Right ventricle myocardium superior (tissue), 1 donor: ENCODE measurements at regions not wholly inside any gene's neighbourhood (a gene's known extent, or its start where the extent isn't known, plus 50 kb on each side); places are given as distances from the start of the nearest gene placed in this dataset.
A peak's percentile ranks its signal among the peaks of the same experiment; 100 is the strongest.

Experiments
- ATAC-seq: fragments of 200-7000 bp; cut with Tn5 transposase; one replicate; pipeline ENCODE4 v1.9.1; 2020; ENCODE audit warnings: mild to moderate bottlenecking; ENCODE audit not compliant: poor library complexity
- DNase-seq: peaks from one replicate; pipeline ENCODE4 v3.0.0-alpha.2; 2020
- intact Hi-C: fragments of 100-400 bp; cut with DNase I; formaldehyde crosslinking; loops from one replicate; pipeline ENCODE4 v1.11.2; 2022
- donor health status: DM: no; HTN: yes; CAD: no; lungs with severe emphysema.

GRCh38 chr15:31799319-31799714 is 231.0 kb upstream of the CHRNA7 start:
- DNase-seq, result no peak
- ATAC-seq, result no peak
- intact Hi-C loops, result no loop called here

DNA sequence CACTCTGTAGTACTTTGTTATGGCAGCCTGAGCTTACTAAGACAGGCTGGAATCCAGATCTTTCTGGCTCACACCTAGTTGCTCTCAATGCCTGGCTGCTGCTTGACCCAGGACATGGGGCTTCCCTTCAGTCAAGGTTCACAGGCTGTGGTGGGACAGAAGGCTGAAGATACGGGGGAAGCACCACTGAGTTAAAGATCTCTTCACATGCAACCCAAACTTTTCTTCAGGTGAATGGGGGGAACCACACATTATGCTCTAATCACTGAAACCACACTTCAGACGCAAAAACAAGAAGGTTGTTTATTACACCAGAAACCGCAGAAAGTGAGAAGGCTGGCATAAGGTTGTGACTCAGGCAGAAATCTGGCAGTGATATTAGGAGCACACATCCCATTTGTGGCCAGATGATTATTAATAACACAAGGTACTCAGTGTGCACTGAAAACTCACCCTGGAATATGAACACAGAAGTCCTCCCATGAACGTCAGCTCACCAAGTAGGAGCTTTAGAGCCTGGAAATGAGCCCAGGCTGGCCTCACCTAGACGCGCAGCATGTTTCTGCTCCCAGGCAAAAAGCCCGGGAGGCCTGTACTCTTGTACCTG is 230.5 kb upstream of the CHRNA7 start:
- intact Hi-C loops, result no loop called here
- ATAC-seq, result peak; percentile 88
- DNase-seq, result peak; percentile 53

- ATAC-seq, result peak; percentile 45
- DNase-seq, result peak; percentile 79
- intact Hi-C loops, result no loop called here
These were observed 229.2 kb upstream of the CHRNA7 start for GRCh38 chr15:31801152-31801551.

DNA sequence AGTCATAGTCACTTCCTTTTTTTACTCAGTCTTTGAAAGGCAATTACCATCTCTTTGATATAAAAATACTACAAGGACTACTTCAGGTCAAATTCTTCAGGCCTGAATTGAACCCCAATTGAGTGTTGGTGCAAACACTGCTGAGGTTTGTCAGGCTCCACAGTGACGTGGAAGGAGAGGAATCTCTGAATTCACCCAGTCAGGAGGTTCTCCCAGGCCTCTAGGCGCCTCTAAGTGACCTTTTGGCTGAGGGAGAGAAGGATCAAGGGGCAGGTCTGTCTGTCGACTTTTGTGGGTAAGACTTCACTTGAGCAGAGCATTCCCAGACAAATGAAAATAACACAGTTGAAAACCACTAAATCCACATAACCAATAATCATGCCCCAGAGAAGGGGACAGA is 227.6 kb upstream of the CHRNA7 start:
- DNase-seq, result no peak
- ATAC-seq, result no peak
- intact Hi-C loops, result no loop called here

DNA sequence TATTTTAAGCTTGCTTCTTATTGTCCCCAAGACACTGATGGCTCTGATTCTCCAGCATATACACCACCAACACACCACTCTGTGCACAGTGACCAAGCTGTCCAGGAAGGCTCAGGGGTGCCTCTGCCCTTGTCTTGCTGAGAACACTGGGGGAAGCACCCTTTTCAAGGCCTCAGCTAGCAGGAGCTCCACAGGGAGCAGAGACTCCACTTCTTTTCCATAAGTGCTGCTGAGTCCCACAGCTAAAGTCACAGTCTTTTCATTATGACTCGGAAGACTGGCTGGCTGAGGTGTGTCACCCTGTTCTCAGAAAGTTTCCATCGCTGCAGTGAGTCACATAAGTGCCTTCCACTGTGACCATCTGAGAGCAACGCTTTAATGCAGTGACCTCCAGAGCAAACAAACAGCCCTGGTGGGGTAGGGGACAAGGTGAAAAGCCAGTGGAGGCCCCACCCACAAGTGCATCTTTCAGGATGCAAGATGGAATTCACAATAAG is 226.9 kb upstream of the CHRNA7 start:
- intact Hi-C loops, result no loop called here
- ATAC-seq, result no peak
- no peak for DNase-seq

DNA sequence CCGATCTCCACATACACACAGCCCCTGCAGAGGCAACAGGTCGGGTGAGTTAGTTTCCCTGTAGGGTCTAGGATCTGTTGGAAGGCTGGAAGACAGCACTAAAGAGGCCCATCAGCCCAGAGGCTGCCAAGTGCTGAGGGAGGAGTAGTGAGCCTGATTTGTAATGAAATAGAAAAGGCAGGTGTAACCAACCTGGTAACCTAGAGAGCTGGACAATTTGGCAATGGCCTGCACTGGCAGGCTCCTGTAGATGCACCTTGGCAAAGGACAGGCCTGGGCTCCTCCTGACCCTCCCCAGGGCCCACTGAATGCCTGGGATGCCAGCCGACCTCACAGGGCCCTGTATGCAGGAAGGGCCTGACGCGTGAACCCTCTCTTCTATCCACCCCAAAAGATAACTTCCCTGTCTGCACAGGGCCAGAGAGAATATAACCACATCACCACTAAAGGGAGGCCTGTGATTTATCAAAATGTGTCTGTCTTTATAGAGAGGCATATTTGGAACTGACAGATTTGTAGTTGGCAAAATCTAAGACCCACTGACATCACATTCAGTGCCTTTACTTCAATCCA is 225.1 kb upstream of the CHRNA7 start:
- no peak for DNase-seq
- peak; percentile 30 for ATAC-seq
- intact Hi-C loops, result no loop called here

- intact Hi-C loops, result no loop called here
- no peak for ATAC-seq
- no peak for DNase-seq
These were observed 224.2 kb upstream of the CHRNA7 start for GRCh38 chr15:31806106-31806505.

DNA sequence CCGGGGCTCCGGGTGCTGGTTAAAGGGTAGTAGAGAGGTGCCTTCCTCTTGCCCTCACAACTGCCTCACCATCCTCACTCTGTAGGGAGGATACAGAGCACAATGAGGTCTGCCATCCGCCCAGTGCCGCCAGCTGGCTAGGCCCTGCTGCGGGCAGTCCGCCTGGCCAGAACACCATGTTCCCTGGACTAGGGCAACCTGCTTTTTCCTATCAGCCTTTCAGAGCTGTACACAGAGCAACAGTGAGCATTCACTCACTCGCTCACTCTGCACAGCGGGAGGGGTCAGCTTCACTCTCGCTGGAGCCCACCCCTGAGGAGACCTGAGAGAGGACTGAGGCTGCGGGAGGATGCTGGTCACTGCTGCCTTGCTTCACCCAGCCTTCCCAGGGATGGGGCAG is 218.7 kb upstream of the CHRNA7 start:
- ATAC-seq (peak; percentile 80), DNase-seq (no peak)
- intact Hi-C loops, result no loop called here

DNA sequence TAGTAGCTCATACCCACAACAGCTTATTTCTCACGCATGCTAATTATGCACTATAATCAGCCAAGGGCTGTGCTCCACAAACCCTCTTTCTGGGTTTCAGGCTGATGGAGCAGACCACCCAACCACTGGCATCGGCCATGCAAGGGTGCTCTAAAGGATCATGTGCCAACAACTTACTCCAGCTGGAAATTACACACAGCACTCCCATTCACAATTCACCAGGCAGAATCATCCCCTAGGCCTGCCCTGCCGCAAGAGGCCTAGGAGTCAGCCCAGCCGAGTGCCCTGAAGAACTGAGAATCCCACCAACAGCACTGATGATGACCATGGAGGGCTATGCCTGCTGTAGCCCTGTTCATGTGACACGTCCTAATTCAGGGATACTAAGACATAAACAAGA is 216.2 kb upstream of the CHRNA7 start:
- ATAC-seq (no peak), DNase-seq (no peak)
- intact Hi-C loops, result no loop called here

DNA sequence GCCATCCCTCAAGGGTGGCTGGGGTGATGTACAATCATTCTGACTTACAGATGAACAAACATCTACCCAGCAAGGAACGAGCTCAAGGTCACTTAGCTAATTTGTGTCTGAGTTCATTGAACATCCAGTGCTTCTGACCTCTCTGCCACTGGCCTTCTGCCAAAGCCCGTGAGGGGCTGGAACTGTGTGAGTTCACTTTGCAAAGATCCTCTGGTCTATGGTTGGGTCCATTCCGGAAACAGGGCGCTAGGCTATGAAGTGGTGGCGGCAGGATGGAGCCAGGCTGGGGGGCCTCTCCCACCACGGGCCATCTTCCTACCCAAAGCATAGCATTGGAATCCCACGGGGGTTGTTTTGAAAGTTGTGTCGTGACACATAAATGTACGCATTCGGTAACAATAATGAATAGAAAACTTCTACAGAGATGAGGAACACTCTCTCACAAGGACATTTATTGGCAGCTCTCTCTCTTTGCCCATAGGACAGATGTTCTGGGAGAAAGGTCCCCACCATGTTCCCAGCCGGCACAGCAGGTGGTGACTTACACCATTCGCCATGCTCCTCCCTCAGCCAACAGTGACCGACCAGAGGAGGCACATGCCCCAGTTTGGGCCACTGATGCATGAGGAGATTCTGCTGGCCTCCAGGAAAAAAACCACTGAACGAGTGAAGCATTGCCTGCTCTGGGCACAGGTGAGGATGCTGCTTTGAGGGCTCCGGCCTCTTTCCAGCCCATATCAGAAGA is 214.7 kb upstream of the CHRNA7 start:
- no peak for ATAC-seq

GRCh38 chr15:31822463-31822862 is 207.9 kb upstream of the CHRNA7 start:
- DNase-seq (no peak), ATAC-seq (peak; percentile 65)
- intact Hi-C loops, result no loop called here

More for the DNA sequence above, 214.7 kb upstream of the CHRNA7 start:
- intact Hi-C loops, result no loop called here
- DNase-seq, result no peak

- DNase-seq, result no peak
- intact Hi-C loops, result no loop called here
- ATAC-seq, result no peak
These were observed 206.3 kb upstream of the CHRNA7 start for GRCh38 chr15:31824024-31824423.

DNA sequence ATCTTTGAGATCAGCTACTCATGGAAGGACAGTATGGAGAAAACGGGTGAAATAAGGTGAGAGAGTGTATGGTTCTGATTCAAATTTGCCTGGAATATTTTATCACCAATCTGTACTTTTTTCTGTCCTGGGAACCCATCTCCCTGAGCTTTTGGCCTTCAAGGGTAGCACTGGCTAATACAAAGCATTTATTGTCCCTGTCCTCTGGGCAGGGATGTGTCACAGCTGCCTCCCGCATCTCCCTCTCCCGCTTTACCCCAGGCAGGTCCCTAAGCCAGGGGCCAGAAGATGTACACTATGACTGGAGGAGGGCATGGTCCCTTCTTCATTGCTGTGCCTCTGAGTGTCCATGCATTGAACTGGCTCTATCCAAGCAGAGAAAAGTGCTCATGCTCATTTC is 201.7 kb upstream of the CHRNA7 start:
- intact Hi-C loops, result no loop called here
- no peak for DNase-seq

GRCh38 chr15:31830591-31830990 is 199.7 kb upstream of the CHRNA7 start:
- no peak for DNase-seq
- ATAC-seq, result no peak
- intact Hi-C loops, result no loop called here

More for the DNA sequence above, 201.7 kb upstream of the CHRNA7 start:
- no peak for ATAC-seq

- ATAC-seq, result peak; percentile 94
- peak; percentile 53 for DNase-seq
- intact Hi-C loops, result no loop called here
These were observed 198.7 kb upstream of the CHRNA7 start for GRCh38 chr15:31831596-31831995.

- ATAC-seq (no peak), DNase-seq (no peak)
- intact Hi-C loops, result no loop called here
These were observed 195.7 kb upstream of the CHRNA7 start for GRCh38 chr15:31834654-31835053.

DNA sequence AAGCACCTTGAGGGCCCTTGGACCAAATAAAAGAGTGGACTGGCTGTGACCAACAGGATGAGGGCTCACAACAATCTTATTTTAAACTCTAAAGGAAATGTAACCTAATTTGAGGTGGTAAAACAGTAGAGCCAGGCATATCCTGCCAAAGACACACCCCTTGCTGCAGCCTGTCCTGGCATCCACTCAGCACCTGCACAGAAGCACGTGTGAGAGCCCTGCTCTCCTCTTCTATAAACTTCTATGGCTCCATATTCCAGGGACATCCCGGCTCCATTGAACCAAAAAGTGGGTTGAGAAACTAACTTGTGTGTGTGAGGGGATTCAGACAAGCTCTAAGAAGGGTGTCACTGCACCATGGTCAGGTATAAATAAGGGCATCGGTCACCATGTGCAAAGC is 190.9 kb upstream of the CHRNA7 start:
- ATAC-seq (no peak), DNase-seq (no peak)
- intact Hi-C loops, result no loop called here

DNA sequence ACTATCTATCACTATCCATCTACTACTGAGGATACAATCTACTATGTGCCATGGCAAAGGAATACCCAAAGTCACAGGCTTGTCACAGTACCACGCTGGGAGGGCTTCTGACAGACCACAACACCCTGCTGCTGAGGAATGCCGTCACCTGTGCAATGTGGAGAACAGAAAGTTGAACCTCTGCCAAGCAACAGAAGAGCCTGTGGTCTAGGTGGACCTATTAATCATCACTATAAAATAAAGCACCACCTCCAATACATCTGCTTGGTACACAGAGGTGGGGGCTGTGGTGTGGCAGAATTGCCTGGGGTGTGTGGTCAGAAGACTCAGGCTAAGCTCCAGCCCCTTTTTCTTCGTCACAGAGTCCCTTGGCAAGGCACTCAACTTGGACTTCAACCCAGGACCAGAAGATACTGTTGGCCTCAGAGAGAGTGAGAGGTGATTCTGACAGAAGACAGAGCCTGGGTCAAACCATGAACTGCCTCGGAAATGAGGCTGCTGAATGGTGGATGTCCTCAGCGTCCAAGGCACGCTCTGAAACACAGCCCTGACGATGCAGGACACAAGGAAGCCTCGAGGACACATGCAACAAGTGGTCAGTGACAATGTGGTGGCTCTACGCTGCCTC is 189.4 kb upstream of the CHRNA7 start:
- peak; percentile 51 for DNase-seq
- peak; percentile 93 for ATAC-seq
- intact Hi-C loops, result no loop called here

DNA sequence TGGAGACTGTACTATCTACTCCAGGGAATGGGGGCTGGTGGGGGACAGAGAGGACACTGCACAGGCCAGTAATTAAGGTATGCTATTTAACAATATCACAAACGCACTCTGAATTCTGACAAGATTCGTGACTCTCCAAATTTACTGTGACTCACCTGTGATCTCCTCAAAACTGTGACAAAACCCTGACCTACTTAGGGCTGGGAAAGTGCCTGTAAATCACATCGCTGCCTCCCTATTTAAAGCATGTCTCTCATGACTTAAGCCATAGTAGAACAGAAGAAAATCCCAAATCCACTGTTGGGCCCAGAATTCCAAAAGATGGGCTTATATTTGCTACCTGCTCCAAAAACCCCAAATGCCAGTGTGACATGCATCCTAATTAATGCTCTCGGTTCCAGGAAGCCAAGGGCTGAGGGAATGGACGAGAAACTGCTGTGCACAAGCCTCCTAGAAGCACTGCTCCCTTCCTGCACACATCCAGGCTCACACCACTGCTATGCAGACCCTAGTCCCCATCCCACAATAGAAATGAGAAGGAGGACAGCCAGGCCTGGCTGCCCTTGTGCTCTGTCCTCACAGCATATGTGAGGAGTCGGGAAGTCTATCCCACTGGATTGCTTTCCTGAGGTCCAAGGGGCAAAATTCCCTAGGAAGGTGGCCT is 187.7 kb upstream of the CHRNA7 start:
- DNase-seq (no peak), ATAC-seq (no peak)
- intact Hi-C loops, result no loop called here
